GM10266 (cell line): ENCODE measurements at regions not wholly inside any gene's neighbourhood (a gene's known extent, or its start where the extent isn't known, plus 50 kb on each side); places are given as distances from the start of the nearest gene placed in this dataset.
"Not testable (repeated sequence)": the region's sequence is repeated elsewhere in the genome, so short reads cannot be mapped to it uniquely, and the experiment has no call there.

Experiments used
- DNase-seq: peaks from one replicate; pipeline ENCODE4 v3.0.0; 2012; ENCODE audit errors: extremely low spot score
- TF ChIP-seq, protein P1 (sequence below): IDR thresholded peaks from 2 replicates; pipeline ENCODE4 v1.5.1; 2012; ENCODE audit warnings: mild to moderate bottlenecking, low read depth; ENCODE audit not compliant: control insufficient read depth, insufficient read depth; ENCODE audit errors: missing control alignments

DNA sequence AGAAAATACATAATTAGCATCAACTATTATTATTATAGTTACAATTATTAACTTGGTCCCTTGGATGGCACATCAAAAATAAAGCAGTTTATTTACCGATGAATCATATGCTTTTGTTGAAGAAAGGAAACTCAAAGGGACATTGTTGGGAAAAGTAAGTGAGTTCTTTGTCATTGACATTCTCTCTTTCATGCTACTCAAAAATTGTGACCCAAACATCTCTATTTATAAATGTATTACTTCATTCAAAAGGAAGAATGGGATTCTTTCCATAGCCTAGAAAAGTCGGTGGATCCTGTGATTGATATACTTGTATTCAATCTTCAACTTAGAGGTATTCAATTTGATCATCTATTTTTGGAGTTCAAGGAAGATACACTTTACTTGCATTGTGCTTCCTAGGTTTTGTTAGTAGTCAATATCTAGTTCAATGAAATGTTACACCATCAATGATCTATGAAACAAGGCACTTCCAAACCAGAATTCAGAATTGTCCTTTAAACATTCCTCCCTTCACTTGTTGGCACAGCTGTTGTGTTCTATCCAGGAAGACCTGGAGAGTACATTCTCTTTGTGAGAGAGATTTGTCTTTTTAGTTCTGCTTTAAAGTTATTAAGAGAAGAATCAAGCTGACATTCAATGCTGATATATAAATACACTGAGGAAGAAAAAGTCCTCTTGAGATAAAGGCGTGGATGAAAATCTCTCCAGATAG lies 235.2 kb downstream of the TMEM26 start:
- TF ChIP-seq, protein P1, sequence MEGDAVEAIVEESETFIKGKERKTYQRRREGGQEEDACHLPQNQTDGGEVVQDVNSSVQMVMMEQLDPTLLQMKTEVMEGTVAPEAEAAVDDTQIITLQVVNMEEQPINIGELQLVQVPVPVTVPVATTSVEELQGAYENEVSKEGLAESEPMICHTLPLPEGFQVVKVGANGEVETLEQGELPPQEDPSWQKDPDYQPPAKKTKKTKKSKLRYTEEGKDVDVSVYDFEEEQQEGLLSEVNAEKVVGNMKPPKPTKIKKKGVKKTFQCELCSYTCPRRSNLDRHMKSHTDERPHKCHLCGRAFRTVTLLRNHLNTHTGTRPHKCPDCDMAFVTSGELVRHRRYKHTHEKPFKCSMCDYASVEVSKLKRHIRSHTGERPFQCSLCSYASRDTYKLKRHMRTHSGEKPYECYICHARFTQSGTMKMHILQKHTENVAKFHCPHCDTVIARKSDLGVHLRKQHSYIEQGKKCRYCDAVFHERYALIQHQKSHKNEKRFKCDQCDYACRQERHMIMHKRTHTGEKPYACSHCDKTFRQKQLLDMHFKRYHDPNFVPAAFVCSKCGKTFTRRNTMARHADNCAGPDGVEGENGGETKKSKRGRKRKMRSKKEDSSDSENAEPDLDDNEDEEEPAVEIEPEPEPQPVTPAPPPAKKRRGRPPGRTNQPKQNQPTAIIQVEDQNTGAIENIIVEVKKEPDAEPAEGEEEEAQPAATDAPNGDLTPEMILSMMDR: no peak
- DNase-seq: no peak

DNA sequence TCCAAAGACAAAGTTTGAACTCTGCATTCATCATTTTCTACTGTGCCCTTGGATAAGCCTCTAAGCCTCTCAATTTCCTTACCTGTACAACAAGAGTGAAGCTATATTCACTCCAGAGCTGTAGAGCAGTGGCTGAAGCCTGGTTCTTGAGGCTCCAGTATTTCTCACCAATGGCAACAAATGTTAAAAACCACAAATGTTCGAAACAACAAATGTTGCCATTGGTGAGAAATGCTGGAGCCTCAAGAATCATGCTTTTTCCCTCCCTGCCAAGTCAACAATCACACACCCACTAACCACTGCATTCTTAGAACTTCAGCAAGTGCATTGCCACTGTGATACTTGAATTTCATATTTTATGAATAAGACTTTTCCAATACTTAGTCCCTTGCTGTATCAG lies 237.9 kb downstream of the TMEM26 start:
- TF ChIP-seq, protein P1: no peak
- no peak for DNase-seq

DNA sequence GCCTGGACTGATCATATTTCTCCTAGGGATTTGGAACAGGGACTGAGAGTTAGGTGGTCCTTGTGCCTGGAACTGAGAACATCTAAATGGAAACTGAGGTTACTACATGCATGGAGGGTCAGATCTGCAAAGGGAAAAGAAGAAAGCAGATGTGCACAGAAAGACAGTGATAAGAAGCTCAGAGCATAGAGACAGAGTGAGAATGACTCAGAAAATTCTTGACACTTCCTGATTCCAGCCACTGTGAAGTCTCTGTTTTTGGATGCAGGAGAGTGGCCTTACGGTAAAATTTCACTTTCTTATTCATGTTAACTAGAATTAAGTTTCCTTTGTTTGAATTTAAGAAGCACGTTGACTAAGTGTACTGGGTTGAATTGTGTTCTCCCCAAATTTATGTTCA lies 241.7 kb downstream of the TMEM26 start:
- no peak for DNase-seq

DNA sequence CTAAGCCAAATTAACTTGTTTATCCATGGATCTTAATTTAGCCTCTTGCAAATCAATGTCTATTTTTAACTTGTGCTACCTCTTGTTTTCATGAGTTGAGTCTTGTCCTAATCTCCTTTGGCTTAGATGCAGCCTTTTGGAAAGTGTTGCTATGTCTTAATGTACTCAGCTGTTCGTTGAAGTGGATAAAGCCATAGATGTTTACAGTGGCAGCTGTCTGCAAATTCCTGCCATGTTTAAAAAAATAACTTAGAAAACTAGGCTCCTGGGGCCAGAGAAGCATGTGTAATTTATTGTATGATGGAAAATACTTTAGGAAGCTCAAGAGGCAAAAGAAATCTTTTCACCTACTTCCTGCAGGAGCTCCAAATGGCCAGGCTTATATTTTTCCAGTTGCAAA lies 253.1 kb upstream of the RHOBTB1 start:
- TF ChIP-seq, protein P1: no peak
- DNase-seq: no peak

More for the DNA sequence above, 241.7 kb downstream of the TMEM26 start:
- TF ChIP-seq, protein P1: no peak

DNA sequence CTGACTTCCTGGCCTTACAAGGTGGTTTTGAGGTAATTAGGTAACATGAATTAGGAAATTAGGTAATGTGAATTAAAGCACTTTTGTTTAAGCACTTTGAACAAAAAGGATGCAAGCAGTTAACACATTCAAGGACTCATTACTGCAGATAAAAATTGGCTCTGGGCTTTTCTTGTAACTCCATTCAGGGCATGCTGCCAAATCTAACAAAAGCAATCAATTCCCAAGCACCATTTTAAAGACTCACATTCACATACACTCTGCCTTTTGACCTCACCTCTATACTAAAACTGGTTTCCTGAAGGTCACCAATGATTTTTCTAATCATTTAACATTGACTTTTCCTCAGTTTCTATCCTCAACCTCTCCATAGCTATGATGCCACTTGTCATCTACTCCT lies 251.2 kb upstream of the RHOBTB1 start:
- TF ChIP-seq, protein P1: no peak
- DNase-seq: no peak

DNA sequence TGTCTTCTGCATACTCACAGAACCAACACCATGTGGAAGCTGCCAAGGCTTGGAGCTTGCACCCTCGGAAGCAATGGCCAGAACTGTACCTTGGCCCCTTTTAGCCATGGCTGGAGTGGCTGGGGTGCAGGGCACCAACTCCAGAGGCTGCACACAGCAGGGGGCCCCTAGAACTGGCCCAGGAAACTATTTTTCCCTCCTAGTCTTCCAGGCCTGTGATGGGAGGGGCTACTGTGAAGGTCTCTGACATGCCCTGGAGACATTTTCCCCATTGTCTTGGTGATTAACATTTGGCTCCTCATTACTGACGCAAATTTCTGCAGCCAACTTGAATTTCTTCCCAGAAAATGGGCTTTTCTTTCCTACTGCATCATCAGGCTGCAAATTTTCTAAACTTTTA lies 248.6 kb upstream of the RHOBTB1 start:
- DNase-seq: not testable (repeated sequence)

DNA sequence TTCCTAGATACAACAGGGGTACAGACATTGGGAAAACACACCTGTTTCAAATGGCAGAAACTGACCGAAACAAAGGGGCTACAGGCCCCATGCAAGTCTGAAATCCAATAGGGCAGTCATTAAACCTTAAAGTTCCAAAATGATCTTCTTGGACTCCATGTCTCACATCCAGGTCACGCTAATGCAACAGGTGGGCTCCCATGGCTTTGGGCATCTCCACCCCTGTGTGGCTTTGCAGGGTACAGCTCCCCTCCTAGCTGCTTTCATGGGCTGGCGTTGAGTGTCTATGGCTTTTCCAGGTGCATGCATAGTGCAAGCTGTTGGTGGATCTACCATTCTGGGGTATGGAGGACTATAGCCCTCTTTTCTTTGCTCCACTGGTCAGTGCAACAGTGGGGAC lies 248.1 kb upstream of the RHOBTB1 start:
- TF ChIP-seq, protein P1: no peak
- no peak for DNase-seq

DNA sequence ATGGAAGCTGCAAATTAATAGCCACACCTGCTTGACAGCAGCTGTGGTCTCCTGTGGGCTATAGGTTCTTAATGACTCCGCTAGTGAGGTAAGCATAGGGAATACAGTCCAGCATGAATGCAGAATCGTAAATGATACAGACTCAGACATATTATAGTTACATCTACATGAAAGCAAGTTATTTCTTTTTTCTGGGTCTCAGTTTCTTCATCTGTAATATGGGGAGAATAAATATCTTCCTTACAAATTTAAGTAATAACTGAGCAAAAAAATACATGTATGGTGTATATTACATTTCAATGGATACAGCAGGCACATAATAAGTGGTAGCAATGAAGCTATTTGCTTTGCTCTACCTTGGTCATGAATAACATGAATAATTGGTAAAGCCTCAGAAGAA lies 245.9 kb upstream of the RHOBTB1 start:
- DNase-seq: no peak
- TF ChIP-seq, protein P1: no peak
